ENCODE measurements at regions not wholly inside any gene's neighbourhood (a gene's known extent, or its start where the extent isn't known, plus 50 kb on each side); places are given as distances from the start of the nearest gene placed in this dataset.

- TF ChIP-seq, protein P1, sequence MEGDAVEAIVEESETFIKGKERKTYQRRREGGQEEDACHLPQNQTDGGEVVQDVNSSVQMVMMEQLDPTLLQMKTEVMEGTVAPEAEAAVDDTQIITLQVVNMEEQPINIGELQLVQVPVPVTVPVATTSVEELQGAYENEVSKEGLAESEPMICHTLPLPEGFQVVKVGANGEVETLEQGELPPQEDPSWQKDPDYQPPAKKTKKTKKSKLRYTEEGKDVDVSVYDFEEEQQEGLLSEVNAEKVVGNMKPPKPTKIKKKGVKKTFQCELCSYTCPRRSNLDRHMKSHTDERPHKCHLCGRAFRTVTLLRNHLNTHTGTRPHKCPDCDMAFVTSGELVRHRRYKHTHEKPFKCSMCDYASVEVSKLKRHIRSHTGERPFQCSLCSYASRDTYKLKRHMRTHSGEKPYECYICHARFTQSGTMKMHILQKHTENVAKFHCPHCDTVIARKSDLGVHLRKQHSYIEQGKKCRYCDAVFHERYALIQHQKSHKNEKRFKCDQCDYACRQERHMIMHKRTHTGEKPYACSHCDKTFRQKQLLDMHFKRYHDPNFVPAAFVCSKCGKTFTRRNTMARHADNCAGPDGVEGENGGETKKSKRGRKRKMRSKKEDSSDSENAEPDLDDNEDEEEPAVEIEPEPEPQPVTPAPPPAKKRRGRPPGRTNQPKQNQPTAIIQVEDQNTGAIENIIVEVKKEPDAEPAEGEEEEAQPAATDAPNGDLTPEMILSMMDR (IDR thresholded peaks at IDR 0.05 in 8 of 11, conservative IDR thresholded peaks at IDR 0.05 in 3 of 11), result no peak
- TF ChIP-seq POLR2AphosphoS5 (IDR thresholded peaks at IDR 0.05), result no peak
- no peak for TF ChIP-seq POLR2A (IDR thresholded peaks at IDR 0.05)
- Histone ChIP-seq H3K27me3 (replicated peaks in 1 of 7) (peaks cover 0 to 81% (median 30%) of the 10 kb centered on the region in 7 donors), H3K4me1 (no peaks in the 10 kb centered on the region), H3K36me3 (no peaks in the 10 kb centered on the region), H3K9me3 (no peaks in the 10 kb centered on the region), H3K27ac (no peak overlapping the region), H3K4me3 (no peak overlapping the region)
- DNase-seq, result no peak
- intact Hi-C loops (cut with DNase I; ENCODE audit: low total_unique reads), result no loop called here
- 57 to 80% (median 60%) methylated on average over 3 to 16 of the region's 16 CpGs for WGBS, 5 donors
Measured at GRCh38 chr17:79414793-79415211, 196.0 kb downstream of the RBFOX3 start.

DNA sequence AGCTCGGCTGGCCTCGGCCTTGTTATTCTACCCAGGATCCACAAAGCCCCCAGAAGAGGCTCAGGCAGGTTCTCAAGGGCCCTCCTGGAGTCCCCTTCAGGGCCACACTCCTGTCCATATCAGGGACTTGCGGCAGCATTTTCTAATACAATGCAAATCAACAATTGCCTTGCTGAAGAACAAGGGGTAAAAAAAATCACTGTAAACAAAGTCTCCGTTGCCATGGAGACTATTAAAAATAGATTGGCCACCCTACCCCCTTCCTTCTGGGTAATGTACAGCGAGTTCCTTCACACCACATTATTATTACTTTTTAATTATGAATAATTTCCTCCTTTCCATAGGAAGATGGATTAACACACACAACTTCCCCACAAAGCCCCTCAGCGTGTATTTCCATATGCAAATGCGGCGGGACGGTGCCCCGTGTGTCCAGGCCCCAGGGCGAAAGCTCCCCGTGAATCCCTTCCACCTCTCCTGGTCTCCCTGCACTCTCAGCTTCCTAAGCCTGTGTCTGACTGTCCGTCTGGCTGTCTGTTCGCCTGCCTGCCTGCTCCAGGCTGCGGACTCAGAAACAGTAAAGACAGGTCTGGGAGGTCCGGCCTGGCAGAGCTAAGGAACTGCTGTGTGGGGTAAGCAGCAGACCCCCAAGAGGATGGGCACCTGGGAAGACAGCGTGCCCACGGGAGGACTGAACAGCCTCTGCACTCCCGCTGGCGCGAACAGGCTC is 196.6 kb downstream of the RBFOX3 start:
- Histone ChIP-seq H3K9me3 (no peaks in the 10 kb centered on the region), H3K4me1 (no peaks in the 10 kb centered on the region), H3K4me3 (no peak overlapping the region), H3K27ac (no peak overlapping the region), H3K36me3 (no peaks in the 10 kb centered on the region), H3K27me3 (replicated peaks in 1 of 7) (peaks cover 0 to 81% (median 30%) of the 10 kb centered on the region in 7 donors)
- intact Hi-C loops (cut with DNase I; ENCODE audit: low total_unique reads), result no loop called here
- no peak for DNase-seq
- 65 to 71% (median 68%) methylated on average over 18 to 21 of the region's 21 CpGs for WGBS, 5 donors
- TF ChIP-seq, protein P1 (IDR thresholded peaks at IDR 0.05 in 8 of 11, conservative IDR thresholded peaks at IDR 0.05 in 3 of 11), result no peak

GRCh38 chr17:79413611-79414010 is 197.2 kb downstream of the RBFOX3 start:
- Histone ChIP-seq H3K36me3 (no peaks in the 10 kb centered on the region), H3K4me1 (no peaks in the 10 kb centered on the region), H3K27ac (no peak overlapping the region), H3K9me3 (no peaks in the 10 kb centered on the region), H3K4me3 (no peak overlapping the region), H3K27me3 (replicated peaks in 1 of 7) (peaks cover 0 to 81% (median 32%) of the 10 kb centered on the region in 7 donors)
- TF ChIP-seq POLR2AphosphoS5 (IDR thresholded peaks at IDR 0.05) (no peak), POLR2A (IDR thresholded peaks at IDR 0.05) (no peak)
- TF ChIP-seq, protein P1 (IDR thresholded peaks at IDR 0.05 in 8 of 11, conservative IDR thresholded peaks at IDR 0.05 in 3 of 11), result no peak
- intact Hi-C loops (cut with DNase I; ENCODE audit: low total_unique reads), result no loop called here
- no peak for DNase-seq
- whole genome bisulfite sequencing, 5 donors, result 65 to 84% (median 82%) methylated on average over 5 to 11 of the region's 11 CpGs

- H3K27ac ChIP-seq, result no peak overlapping the region
- no peak overlapping the region for H3K4me3 ChIP-seq
- no peaks in the 10 kb centered on the region for H3K36me3 ChIP-seq
- no peaks in the 10 kb centered on the region for H3K4me1 ChIP-seq
- WGBS, 5 donors, result 56 to 73% (median 66%) methylated on average over 3 of the region's 3 CpGs
- peaks cover 0 to 86% (median 38%) of the 10 kb centered on the region in 7 donors for H3K27me3 ChIP-seq (replicated peaks in 1 of 7)
- TF ChIP-seq POLR2A (IDR thresholded peaks at IDR 0.05), result no peak
- TF ChIP-seq, protein P1 (IDR thresholded peaks at IDR 0.05 in 8 of 11, conservative IDR thresholded peaks at IDR 0.05 in 3 of 11), result no peak
- TF ChIP-seq POLR2AphosphoS5 (IDR thresholded peaks at IDR 0.05), result no peak
- no peak for DNase-seq
- no peaks in the 10 kb centered on the region for H3K9me3 ChIP-seq
- intact Hi-C loops (cut with DNase I; ENCODE audit: low total_unique reads), result no loop called here
Measured at GRCh38 chr17:79412886-79413390, 197.9 kb downstream of the RBFOX3 start.
